ENCODE measurements at regions not wholly inside any gene's neighbourhood (a gene's known extent, or its start where the extent isn't known, plus 50 kb on each side); places are given as distances from the start of the nearest gene placed in this dataset.

GRCh38 chr14:54104601-54105145, 148.0 kb upstream of the BMP4 start:
- no peak for TF ChIP-seq EZH2phosphoT487 (IDR thresholded peaks at IDR 0.05; ENCODE audit: borderline replicate concordance, low read length)
- TF ChIP-seq, protein P1, sequence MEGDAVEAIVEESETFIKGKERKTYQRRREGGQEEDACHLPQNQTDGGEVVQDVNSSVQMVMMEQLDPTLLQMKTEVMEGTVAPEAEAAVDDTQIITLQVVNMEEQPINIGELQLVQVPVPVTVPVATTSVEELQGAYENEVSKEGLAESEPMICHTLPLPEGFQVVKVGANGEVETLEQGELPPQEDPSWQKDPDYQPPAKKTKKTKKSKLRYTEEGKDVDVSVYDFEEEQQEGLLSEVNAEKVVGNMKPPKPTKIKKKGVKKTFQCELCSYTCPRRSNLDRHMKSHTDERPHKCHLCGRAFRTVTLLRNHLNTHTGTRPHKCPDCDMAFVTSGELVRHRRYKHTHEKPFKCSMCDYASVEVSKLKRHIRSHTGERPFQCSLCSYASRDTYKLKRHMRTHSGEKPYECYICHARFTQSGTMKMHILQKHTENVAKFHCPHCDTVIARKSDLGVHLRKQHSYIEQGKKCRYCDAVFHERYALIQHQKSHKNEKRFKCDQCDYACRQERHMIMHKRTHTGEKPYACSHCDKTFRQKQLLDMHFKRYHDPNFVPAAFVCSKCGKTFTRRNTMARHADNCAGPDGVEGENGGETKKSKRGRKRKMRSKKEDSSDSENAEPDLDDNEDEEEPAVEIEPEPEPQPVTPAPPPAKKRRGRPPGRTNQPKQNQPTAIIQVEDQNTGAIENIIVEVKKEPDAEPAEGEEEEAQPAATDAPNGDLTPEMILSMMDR (IDR thresholded peaks at IDR 0.05; ENCODE audit: low read depth, low read length, poor library complexity, severe bottlenecking), result no peak
- H3F3A ChIP-seq (ENCODE audit: control insufficient read depth, insufficient read depth), result no peaks in the 10 kb centered on the region
- H3K4me3 ChIP-seq (ENCODE audit: low read length), result no peak overlapping the region
- H3K27ac ChIP-seq (ENCODE audit: low read depth, low read length), result no peak overlapping the region
- no peaks in the 10 kb centered on the region for H4K20me1 ChIP-seq (ENCODE audit: control insufficient read depth, insufficient read depth, low read depth, low read length)
- no peaks in the 10 kb centered on the region for H3K9me3 ChIP-seq (ENCODE audit: control insufficient read depth, insufficient read depth, low read length)
- H3K4me2 ChIP-seq (ENCODE audit: low read length), result no peak overlapping the region
- H3K9me2 ChIP-seq (replicated peaks; ENCODE audit: control insufficient read depth, low read length), result no peaks in the 10 kb centered on the region
- H3K79me2 ChIP-seq (ENCODE audit: control insufficient read depth, low read length), result no peaks in the 10 kb centered on the region
- H3K4me1 ChIP-seq (ENCODE audit: control insufficient read depth, low read length), result no peaks in the 10 kb centered on the region
- H3K27me3 ChIP-seq (ENCODE audit: control insufficient read depth, low read length), result no peaks in the 10 kb centered on the region
- H3K36me3 ChIP-seq (ENCODE audit: control insufficient read depth, low read length), result no peaks in the 10 kb centered on the region

DNA sequence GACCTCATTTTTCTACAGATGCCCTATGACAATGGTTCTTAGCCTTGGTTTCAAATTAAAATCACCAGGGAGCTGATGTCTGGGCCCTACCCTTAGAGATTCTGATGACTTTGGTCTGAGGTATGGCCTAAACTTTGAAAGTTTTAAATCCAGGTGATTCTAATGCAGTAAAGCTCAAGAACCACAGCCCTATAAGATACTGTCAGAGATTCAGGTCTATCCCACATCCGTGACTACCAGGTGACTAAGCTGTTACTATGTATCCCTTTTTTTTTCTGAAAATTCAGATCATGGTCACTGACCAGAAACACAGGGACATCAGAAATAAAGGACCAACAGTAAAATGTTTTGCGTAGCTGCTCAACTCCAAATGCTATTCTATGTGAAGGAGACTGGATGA, 148.8 kb upstream of the BMP4 start:
- Histone ChIP-seq H3K27me3 (ENCODE audit: control insufficient read depth, low read length) (no peaks in the 10 kb centered on the region), H3F3A (ENCODE audit: control insufficient read depth, insufficient read depth) (no peaks in the 10 kb centered on the region), H3K36me3 (ENCODE audit: control insufficient read depth, low read length) (no peaks in the 10 kb centered on the region), H3K4me1 (ENCODE audit: control insufficient read depth, low read length) (no peaks in the 10 kb centered on the region), H3K27ac (ENCODE audit: low read depth, low read length) (no peak overlapping the region), H3K79me2 (ENCODE audit: control insufficient read depth, low read length) (no peaks in the 10 kb centered on the region), H3K9me2 (replicated peaks; ENCODE audit: control insufficient read depth, low read length) (no peaks in the 10 kb centered on the region), H4K20me1 (ENCODE audit: control insufficient read depth, insufficient read depth, low read depth, low read length) (no peaks in the 10 kb centered on the region), H3K4me3 (ENCODE audit: low read length) (no peak overlapping the region), H3K4me2 (ENCODE audit: low read length) (no peak overlapping the region), H3K9me3 (ENCODE audit: control insufficient read depth, insufficient read depth, low read length) (no peaks in the 10 kb centered on the region)
- TF ChIP-seq EZH2phosphoT487 (IDR thresholded peaks at IDR 0.05; ENCODE audit: borderline replicate concordance, low read length), result no peak
- TF ChIP-seq, protein P1 (IDR thresholded peaks at IDR 0.05; ENCODE audit: low read depth, low read length, poor library complexity, severe bottlenecking), result no peak

DNA sequence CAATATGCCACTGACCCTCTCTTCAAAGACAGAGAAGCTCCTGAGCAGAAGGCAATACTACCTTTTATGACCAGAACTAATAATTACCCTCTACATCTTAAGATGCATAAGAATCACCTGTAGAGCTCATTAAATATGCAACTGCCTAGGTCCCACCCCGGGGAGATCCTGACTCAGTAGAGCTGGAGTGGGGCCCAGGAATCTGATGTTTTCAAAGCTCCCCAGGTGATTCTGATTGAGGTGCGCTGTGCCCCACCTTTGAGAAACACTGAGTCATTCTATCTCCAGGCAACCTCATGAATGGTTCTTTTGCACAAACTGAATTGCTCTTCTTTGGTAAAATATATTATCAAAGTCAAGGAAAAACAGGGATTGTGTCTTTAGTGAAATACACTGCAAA, 149.3 kb upstream of the BMP4 start:
- Histone ChIP-seq H3K4me1 (ENCODE audit: control insufficient read depth, low read length) (no peaks in the 10 kb centered on the region), H3K9me3 (ENCODE audit: control insufficient read depth, insufficient read depth, low read length) (no peaks in the 10 kb centered on the region), H3F3A (ENCODE audit: control insufficient read depth, insufficient read depth) (no peaks in the 10 kb centered on the region), H3K4me2 (ENCODE audit: low read length) (no peak overlapping the region), H3K36me3 (ENCODE audit: control insufficient read depth, low read length) (no peaks in the 10 kb centered on the region), H3K27me3 (ENCODE audit: control insufficient read depth, low read length) (no peaks in the 10 kb centered on the region), H3K79me2 (ENCODE audit: control insufficient read depth, low read length) (no peaks in the 10 kb centered on the region), H4K20me1 (ENCODE audit: control insufficient read depth, insufficient read depth, low read depth, low read length) (no peaks in the 10 kb centered on the region), H3K9me2 (replicated peaks; ENCODE audit: control insufficient read depth, low read length) (no peaks in the 10 kb centered on the region), H3K4me3 (ENCODE audit: low read length) (no peak overlapping the region), H3K27ac (ENCODE audit: low read depth, low read length) (no peak overlapping the region)
- TF ChIP-seq EZH2phosphoT487 (IDR thresholded peaks at IDR 0.05; ENCODE audit: borderline replicate concordance, low read length), result no peak
- TF ChIP-seq, protein P1 (IDR thresholded peaks at IDR 0.05; ENCODE audit: low read depth, low read length, poor library complexity, severe bottlenecking), result no peak
